NCI-H748 treated with DMSO at 0.1 percent for 48 hours (cell line): ENCODE measurements at regions not wholly inside any gene's neighbourhood (a gene's known extent, or its start where the extent isn't known, plus 50 kb on each side); places are given as distances from the start of the nearest gene placed in this dataset.
"Not testable (repeated sequence)": the region's sequence is repeated elsewhere in the genome, so short reads cannot be mapped to it uniquely, and the experiment has no call there.

Experiments
- DNase-seq: peaks from one replicate; lab custom pipeline; 2025; lab: John Stamatoyannopoulos, UW

DNA sequence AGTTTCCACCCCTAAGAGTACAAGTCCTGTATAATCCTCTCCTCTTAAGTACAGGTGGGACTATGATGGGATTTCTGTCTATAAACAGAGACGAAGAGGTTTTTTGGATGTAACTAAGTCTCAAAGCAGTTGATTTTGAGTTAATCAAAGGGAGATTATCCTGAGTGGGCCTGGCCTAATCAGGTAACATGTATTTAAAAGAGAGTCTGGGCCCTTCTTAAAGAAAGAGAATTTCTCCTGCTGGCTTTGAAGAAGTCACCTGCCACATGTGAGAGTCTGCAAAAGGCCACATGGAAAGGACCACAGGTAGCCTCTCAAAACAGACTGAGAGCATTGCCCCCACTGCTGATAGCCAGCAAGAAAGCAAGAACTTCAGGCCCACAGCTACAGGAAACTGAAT, 142.3 kb downstream of the IRX5 start:
- no peak for DNase-seq

DNA sequence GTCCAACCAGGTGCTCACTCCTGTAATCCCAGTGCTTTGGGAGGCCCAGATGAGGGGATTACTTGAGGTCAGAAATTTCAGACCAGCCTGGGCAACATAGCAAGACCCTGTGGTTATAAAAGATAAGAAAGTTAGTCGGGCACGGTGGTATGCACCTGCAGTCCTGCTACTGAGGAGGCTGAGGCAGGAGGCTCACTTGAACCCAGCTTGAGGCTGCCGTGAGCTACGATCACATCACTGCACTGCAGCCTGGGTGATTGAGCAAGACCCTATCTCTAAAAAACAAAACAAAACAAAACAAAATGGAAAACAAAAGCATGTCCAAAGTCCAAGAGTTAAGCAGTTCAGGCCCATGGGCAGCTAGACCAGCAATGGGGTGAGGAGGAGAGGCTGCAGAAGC, 143.2 kb downstream of the IRX5 start:
- no peak for DNase-seq

DNA sequence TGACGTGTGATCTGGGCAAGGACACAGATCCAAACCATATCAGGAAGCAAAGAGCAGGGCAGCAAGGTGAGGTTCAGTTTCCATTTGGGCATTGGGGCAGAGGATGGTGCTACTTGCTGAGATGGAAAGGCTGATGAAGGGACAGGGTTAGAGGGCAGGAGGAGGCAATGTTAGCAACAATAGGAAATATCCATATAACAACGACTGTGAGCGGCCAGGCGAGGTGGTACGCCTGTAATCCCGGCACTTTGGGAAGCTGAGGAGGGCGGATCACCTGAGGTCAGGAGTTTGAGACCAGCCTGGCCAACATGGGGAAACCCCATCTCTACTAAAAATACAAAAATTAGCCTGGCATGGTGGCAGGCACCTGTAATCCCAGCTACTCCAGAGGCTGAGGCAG, 144.5 kb downstream of the IRX5 start:
- not testable (repeated sequence) for DNase-seq

- DNase-seq, result no peak
Measured at GRCh38 chr16:55076053-55076452, 145.4 kb downstream of the IRX5 start.

DNA sequence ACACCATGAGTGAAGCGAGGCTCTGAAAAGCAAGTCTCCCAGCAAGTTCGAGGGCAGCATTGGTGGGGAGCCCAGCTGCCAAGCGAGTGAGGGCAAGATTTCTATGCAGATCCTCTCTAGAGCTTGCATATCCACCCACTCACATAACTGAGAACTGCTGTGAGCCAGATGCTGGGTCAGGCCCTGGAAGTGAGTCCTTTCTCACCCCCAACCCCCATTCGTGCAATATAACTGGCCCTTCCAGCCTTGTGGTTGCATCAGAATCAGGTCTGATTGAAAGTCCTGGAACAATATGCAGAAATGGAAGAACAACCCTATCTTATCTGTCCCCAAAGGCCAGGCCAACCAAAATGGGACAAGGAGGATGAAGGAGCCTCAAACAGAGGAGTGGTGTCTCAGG, 146.6 kb downstream of the IRX5 start:
- no peak for DNase-seq

GRCh38 chr16:55078153-55078552, 147.5 kb downstream of the IRX5 start:
- DNase-seq, result no peak

DNA sequence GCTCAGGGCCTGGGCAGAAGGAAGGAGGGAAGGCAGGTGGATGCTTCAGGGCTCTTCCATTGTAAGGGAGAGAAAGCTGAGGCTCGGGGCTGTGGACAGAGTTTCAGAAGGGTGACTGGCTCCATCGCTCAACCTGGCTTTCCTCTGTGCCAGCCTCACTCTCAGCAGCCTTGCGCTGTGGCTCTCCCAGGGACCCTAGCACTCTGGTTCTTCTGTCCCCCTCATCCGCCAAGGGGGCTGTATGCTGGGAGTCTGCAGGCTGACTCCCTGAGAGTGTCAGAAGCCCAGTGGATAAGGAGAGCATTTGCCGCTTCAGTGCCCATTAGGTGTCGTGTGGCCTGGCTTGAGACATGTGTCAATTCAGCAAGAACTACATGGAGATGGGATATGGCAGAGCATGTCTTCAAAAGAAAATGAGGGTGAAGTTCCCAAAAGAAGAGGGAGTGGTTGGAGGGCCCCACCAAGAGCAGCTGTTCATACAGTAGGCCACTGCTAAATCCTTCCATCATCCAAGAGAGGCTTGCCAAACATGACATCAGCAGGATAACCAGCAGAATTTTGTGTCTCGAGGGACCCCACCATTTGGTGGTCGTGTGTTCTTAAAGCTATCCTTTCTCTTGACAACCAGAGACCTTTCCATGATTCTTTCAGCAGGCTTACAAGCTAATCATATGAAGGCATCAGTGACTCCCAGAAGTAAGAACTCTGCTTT, 148.2 kb downstream of the IRX5 start:
- DNase-seq, result no peak

- no peak for DNase-seq
Measured at GRCh38 chr16:55081622-55082590, 151.2 kb downstream of the IRX5 start.

DNA sequence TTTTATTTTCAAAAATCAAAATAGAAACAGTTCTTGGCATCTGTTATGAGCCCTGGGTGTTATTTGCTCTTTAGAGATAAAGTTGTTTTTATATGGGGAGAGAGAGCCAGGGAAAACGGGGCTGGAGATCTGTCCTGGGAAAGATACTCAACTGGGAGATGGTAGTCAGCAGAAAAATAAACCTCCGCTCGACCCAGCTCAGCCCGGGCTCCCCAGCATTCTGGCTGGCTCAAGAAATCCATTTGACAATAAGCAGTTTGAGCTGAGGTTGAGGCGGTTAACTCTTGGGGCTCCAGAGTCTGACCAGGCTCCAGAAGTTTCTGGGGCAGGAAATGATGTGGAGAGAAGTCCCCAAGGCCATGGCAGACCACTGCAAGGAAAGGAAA, 151.9 kb downstream of the IRX5 start:
- DNase-seq, result no peak

DNA sequence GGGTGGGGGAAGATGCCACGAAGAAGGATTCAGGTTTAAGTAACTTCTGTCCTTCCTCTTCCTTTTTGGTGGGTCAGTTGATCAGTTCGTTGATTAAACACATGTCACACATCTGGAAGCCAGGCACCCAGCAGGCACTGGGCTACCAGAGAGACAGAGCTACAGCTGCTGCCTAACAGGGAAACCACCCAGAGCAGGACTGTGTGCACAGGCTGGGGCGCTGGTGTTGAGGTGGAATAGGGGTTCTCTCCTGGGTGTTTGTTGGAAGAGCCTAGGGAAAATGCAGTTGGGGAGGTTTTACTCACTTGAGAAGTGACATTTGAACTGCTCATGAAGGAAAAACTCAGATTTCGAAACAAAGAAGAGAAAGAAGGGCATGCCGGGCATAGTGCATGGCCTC, 152.4 kb downstream of the IRX5 start:
- no peak for DNase-seq

DNA sequence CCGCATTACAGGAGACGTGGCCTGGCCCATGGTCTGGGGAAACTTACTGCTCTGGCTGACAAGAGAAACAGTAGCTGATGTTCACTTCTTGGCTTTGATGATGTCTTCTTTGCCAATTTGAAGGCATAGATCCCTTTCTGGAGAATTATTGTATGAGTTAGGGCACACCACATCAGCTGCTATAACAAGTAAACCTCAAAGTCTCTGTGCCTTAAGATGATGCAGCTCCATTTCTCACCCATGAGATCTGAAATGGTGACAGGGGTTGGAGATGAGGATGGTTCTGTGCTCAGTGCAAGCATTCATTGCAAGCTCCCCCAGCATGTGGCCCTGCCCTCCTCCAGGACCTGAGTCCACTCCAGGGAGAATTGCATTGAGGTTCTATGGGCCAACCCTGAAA, 157.4 kb downstream of the IRX5 start:
- DNase-seq, result no peak

GRCh38 chr16:55089600-55089999, 158.9 kb downstream of the IRX5 start:
- no peak for DNase-seq

GRCh38 chr16:55091213-55091870, 160.7 kb downstream of the IRX5 start:
- no peak for DNase-seq

DNA sequence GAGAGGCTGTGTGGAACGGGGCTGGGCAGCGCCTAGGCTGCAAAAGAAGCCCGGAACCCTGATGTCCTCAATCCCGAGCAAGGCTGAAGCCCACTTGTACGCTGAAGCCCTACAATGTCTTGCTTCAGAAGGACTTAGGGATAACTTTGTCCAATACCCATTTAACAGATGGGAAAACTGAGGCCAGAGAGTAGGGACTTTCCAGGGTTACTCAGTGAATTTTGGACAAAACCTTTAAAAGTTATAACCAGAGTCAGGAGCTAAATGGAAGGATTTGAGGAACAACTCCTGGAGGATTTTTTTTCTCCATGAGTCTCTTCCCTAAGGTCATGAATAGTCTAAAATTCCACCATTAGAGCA, 161.2 kb downstream of the IRX5 start:
- no peak for DNase-seq

DNA sequence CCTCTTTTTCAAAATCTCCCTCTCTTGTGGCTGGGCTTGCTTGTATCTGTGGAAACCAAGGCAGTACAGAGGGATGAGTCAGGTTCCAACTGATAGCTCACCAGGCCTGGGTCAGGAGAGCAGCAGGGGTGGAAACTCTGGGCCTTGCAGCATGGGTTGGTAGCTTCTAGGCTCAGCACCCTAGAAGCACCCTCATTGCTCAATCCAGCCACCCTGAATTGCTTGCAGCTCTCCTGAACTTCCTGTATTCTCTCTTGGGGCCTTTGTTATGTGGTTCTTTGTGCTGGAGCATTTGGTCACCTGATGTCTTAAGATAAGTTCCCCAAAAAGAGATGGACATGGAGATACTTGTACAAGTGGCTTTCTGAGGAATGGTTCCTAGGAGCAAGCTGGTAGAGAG, 169.4 kb downstream of the IRX5 start:
- DNase-seq, result no peak

- no peak for DNase-seq
Measured at GRCh38 chr16:55101026-55101425, 170.4 kb downstream of the IRX5 start.

DNA sequence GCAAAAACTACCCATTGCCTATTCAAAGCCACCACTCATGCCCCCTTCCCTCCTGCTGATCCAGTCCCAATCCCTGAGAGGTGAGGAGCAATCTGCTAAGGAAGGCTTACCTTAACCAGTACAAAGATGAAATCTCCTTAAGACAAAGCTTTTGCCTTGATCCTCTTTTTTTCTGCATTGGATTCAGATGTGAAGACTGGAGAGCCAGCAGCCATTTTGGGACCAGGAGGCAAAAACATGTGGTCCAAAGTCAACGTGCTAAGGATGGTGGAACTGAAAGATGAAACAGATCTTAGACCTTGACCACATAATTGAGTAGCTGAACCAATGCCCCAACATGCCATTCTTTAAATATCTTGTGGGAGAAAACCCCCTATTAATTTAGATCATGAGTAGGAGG, 171.4 kb downstream of the IRX5 start:
- DNase-seq, result no peak

- DNase-seq, result no peak
Measured at GRCh38 chr16:55102531-55102930, 171.9 kb downstream of the IRX5 start.

DNA sequence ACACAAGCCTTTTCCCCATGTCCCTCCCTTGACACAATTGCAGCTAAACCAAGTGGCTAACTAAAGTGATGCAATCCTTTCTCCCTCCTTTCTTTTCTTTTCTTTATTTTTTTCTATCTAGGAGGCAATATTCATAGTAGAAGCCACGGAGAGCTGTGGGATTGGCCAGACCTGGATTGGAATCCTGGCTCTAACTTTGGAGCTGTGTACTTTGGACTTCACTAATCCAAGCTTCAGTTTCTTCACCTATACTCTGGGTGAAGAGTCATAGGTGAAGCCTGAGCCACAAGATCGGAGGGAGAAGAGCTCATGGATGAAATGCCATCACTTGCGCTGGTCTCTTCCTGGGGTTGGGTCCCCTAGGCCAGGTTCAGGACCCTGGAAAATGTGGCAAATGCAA, 177.2 kb downstream of the IRX5 start:
- DNase-seq, result no peak

GRCh38 chr16:55113210-55113609, 182.5 kb downstream of the IRX5 start:
- DNase-seq, result no peak

DNA sequence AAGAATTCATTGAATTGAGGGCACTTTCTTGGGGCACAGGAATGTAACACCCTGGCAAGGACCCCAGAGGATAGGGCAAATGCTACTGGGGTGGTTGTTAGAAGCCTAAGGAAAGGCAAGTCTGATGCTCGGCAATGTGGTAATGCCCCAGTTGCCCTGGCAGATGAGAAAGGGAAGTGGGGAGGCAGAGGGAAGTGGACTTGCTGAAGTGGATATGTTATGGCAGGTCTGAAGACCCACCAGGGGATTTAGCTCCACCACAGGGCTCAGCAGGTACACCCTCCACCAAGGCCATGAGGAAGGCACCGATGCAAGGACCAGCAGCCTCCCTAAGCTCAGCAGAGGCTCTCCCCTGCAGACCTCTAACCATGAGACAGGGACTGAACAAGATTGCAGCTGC, 184.8 kb downstream of the IRX5 start:
- DNase-seq, result no peak

DNA sequence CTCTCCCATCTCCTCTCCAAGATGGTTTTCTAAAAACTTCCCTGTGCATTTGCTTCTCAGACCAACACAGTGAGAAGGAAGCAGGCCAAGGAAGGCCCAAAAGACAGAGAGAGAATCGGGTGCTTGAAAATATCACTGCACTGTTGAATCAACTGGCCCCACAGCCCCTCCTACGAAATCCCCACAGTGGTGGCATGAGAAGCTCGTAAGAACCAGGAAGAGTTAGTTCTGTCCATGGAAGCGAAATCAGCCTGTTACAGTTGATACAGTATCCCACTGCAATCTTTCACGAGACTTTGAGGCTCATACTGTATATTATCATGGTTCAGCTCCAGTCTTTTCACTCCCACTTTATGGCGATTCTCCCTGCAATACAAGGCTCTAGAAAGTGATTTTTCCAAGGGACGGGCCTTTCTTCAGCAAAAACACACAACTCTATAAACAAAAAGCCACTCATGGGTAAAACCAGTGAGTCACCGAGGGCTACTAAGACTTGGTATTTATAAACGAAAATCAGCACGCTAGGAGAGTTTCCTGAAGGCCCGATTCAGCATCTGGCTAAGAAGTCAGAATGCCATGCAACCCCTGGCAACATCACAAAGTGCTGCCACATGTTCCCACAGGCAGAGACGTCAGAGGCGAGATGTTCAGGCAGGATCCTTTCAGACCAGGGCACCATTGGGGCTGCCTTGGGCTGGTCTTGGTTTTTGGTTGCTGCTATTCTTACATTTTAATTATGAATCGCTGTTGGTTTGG, 185.7 kb downstream of the IRX5 start:
- no peak for DNase-seq
